SIG-M5 treated with dmso at 0.1 percent for 504 hours (cell line): ENCODE measurements at regions not wholly inside any gene's neighbourhood (a gene's known extent, or its start where the extent isn't known, plus 50 kb on each side); places are given as distances from the start of the nearest gene placed in this dataset.
"Not testable (repeated sequence)": the region's sequence is repeated elsewhere in the genome, so short reads cannot be mapped to it uniquely, and the experiment has no call there.

Source experiments
- DNase-seq: peaks from one replicate; lab custom pipeline; 2025; ENCODE audit not compliant: unreplicated experiment; lab: John Stamatoyannopoulos, UW

- no peak for DNase-seq
Measured at GRCh38 chr6:84973606-84974005, 209.2 kb upstream of the TBX18 start.

- no peak for DNase-seq
Measured at GRCh38 chr6:84967965-84968364, 203.6 kb upstream of the TBX18 start.

- DNase-seq: peak; percentile 21
Measured at GRCh38 chr6:84967389-84967788, 203.0 kb upstream of the TBX18 start.

- no peak for DNase-seq
Measured at GRCh38 chr6:84953111-84953755, 188.8 kb upstream of the TBX18 start.

DNA sequence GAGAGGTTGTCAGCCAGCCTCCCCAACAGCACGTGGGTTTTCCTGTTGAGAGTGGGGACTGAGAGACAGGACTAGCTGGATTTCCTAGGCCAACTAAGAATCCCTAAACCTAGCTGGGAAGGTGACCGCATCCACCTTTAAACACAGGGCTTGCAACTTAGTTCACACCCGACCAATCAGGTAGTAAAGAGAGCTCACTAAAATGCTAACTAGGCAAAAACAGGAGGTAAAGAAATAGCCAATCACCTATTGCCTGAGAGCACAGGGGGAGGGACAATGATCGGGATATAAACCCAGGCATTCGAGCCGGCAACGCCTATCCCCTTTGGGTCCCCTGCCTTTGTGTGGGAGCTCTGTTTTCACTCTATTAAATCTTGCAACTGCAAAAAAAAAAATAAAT lies 180.5 kb upstream of the TBX18 start:
- not testable (repeated sequence) for DNase-seq

GRCh38 chr6:84943905-84944304 lies 179.5 kb upstream of the TBX18 start:
- DNase-seq: no peak

GRCh38 chr6:84941609-84942008 lies 177.2 kb upstream of the TBX18 start:
- DNase-seq: not testable (repeated sequence)

DNA sequence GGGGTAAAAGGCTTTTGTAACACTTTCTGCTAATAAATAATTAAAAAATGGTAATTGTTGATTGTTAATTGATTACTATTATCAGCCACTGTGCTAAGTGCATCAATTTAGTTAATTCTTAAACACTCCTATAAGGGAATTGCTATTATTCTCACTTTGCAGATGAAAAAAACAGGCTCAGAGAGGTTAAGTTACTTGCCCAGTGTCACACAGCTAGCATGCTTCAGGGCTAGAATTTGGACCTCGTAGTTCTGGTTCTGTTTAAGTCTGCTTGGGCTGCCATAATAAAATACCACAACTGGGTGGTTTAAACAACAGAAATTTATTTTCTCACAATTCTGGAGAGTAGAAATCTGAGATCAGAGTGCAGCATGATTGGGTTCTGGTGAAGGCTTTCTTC lies 164.8 kb upstream of the TBX18 start:
- DNase-seq: no peak

DNA sequence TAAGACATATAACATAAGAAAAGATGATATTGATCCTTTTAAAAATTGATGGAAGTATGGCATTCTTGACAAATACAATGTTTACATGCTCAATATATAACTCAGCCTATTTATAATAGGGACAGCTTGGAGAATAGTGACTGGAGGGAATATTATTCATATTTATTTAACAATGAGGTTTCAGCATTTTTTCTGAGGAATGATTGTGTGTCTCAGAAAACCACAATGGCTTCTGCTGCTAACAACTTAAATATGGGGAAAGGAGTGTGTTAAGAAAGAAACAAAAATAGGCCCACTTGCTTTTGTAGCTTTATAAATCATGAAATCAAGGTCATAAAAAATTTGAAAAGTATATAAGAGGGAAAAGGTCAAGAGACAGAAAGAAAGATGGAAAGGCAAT lies 163.2 kb upstream of the TBX18 start:
- DNase-seq: no peak

- no peak for DNase-seq
Measured at GRCh38 chr6:84926189-84927155, 162.1 kb upstream of the TBX18 start.

DNA sequence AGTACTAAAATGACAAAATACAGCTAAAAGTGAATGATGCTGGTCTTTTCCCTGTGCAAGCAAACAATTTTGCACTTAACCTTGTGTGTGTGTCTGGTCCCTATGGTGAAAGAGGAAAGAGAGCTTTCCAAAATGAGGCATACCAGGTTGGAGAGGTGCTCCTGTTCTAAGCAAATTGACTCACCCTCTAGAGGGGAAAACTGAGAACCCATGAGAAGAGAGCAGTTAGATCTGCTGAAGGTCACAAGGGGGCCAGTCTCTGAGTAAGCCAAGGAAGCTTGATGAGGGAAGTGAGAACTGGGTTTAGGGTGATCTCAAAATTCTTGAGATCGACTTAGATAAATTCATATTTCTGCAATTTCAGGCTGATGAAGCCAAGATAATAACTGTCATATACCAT lies 157.5 kb upstream of the TBX18 start:
- DNase-seq: no peak

- no peak for DNase-seq
Measured at GRCh38 chr6:84920021-84920420, 155.6 kb upstream of the TBX18 start.

DNA sequence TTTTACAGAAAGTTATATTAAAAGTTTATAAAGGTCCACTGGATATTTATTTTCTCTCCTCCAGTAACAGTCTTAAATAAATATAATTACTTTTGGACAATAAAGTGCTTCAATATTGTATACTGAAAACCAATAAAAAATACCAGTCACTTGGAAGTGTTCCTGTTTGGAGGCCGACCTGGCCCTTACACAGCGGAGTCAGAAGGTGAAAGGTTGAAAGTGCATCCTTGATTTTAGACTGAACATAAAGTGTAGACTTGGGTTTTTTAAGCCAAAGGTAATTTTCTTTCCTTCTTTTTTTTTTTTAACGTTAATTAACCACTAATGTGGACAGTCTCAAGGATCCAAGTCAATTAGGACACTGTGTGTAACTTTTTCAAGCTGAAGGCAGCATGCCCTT lies 152.3 kb upstream of the TBX18 start:
- no peak for DNase-seq

DNA sequence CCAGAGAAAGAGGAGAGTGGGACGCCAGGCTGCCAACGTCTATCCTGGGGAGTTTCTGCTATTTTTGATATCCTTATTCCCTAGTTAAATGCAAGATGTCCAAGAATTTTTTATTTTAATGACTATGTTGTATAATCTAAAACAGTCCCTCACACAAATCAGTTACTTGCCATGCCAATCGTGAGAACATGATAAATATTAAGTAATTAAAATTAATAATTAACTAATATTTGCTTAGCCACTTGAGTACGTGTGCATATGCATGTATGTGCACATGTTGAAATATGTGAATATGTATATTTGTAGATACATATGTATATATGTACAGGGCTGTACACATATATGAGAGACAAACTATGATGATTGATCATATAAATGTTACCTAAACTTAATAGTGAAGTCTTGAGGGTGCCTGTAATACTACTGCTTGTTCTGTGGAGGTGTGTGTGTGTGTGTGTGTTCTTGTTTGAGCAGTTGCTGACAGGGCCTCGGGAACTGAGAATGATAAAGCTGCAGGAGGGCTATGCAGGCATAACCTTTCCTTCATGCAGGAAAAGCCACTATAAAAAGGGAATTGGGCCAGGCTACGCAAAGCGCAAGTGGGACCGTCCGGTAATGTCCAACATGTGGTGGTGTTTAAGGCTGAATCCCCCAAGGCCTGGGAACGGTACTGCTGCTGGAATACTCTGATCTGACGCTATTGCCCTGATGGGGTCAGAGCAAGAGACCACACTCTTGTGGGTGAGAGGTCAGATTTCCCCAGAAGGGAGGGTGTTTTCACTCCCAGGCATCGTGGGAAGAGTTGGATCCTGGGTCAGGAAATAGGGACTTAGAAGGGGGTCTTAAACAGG lies 148.3 kb upstream of the TBX18 start:
- no peak for DNase-seq

GRCh38 chr6:84910906-84911607 lies 146.7 kb upstream of the TBX18 start:
- DNase-seq: no peak

DNA sequence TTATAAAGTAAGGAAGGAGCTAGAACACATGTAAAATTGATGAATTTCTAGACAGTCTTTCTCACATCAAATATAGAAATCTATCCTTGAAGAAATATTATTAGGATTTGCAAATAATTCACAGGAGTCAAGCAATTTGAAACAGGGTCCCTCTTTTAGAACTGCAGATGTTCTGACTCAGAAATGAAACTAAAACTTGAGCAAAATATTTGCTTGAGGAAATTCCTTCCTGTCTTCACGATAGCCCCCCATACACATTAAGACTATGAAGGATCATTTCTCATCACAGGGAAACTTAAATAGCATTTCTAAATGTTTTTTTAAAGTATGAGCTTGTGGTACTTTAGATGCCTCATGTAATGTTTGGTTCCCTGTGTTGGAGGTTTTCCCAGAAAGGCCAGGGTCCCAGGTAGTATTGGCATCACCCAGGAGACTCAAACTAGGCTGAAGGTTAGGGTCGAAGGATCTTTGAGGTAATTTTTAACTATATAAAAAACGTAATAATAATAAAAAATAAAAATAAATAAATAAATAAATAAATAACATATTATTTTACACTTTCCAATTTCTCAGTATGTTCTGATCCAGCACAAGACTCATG lies 144.0 kb upstream of the TBX18 start:
- DNase-seq: no peak

DNA sequence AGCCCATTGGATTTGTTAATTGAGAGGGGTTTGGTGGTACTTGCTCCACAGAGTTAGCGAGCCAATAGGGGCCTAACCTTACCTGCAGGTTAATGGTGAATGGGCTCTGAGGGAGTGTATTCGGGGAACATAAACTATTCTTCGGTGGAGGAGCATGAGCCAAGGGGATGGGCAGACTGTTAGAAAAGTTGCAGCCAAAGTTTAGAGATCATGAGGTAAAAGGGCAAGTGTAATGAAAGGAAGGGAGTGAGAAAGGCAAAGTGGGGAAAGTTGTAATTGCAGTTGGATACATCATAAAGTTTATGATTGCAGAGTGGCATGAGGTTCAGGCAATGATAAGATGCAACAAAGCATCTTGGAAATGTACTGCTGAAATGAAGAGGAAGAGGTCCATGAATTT lies 142.1 kb upstream of the TBX18 start:
- DNase-seq: no peak

DNA sequence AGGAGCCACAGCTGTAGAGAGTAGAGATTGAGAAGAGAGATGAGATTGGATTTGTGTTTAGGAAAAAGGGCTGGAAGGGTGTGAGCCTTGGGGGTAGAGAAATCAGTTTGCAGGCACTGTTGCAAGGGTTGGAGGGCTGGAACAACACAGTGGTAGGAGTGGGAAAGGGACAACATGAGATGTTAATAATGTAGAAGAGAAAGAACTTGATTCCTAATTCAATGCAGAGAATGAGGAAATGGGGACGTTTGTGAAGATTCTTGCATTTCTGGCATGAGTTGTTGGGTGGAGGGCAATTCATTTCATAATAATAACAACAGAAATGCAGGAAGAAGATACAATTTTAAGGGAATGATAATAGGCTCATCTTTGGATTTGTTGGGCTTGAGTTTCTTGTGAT lies 141.4 kb upstream of the TBX18 start:
- DNase-seq: no peak

- no peak for DNase-seq
Measured at GRCh38 chr6:84902354-84902928, 138.0 kb upstream of the TBX18 start.

GRCh38 chr6:84897988-84898594 lies 133.7 kb upstream of the TBX18 start:
- DNase-seq: no peak
